ENCODE measurements at regions not wholly inside any gene's neighbourhood (a gene's known extent, or its start where the extent isn't known, plus 50 kb on each side); places are given as distances from the start of the nearest gene placed in this dataset.

DNA sequence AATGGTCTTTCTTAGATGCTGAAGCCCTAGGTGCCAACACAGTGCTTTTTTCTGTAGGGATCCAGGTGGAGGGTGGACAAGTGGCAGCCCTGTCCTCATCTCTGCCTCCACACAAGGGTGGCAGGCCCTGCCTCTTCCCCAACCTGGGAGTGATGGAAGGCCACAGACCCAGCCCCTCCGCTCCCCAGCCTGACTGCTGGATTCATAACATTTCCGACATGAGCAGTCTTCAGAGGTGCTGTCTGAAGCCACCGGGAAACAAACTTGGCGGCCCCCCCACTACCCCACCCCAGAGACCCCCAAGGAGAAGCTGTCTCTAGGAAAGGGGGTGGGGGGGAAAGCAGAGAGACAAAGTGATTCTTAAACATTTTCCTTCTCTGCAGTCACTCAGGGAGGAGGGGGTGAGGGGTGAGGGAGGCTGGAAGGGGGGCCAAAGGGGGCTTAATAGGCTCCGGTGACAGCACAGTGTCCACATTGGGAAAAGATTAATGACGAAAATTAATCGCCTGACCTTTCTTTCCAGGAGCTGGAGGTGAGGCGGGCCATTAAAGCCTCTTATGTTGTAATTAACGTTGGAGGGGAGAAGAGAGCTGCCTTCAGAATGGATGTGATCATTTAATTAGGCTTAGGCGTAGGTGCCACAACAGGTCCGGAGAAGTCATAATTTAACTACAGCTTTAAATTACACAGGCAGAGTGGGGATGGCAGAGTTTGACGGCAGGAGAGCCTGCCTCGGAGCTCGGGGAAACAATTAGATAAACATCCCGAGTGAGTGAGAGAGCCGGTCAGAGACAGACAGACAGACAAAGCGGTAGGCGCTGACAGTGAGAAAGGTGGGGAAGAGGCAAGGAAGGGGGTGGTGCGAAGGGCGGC lies 76.8 kb upstream of the FOXP4 start:
- no peak overlapping the region for H3K4me3 ChIP-seq (ENCODE audit: low read depth, low read length)
- TF ChIP-seq CTCF (IDR thresholded peaks at IDR 0.05; ENCODE audit: low read depth, low read length, missing control alignments) = no peak
- DNase-seq (ENCODE audit: low read depth) = no peak

DNA sequence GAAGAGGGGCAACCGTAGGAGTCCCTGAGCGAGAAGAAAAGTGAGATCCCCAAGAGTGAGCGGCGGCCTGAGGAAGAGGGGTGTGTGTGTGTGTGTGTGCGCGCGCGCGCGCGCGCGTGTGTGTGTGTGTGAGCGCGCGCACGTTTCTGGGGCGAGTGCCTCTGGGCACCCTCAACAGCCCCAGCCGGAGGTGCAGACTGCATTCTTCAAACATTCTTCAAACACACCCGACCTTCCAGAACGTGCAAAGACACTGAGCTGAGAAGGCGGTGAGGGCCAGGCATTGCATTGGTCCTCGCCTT lies 76.2 kb upstream of the FOXP4 start:
- TF ChIP-seq CTCF (IDR thresholded peaks at IDR 0.05; ENCODE audit: low read depth, low read length, missing control alignments) = no peak
- H3K4me3 ChIP-seq (ENCODE audit: low read depth, low read length) = no peak overlapping the region
- DNase-seq (ENCODE audit: low read depth) = no peak

- no peak for DNase-seq (ENCODE audit: low read depth)
- no peak for TF ChIP-seq CTCF (IDR thresholded peaks at IDR 0.05; ENCODE audit: low read depth, low read length, missing control alignments)
- H3K4me3 ChIP-seq (ENCODE audit: low read depth, low read length) = no peak overlapping the region
Measured at GRCh38 chr6:41470331-41471063, 75.7 kb upstream of the FOXP4 start.

DNA sequence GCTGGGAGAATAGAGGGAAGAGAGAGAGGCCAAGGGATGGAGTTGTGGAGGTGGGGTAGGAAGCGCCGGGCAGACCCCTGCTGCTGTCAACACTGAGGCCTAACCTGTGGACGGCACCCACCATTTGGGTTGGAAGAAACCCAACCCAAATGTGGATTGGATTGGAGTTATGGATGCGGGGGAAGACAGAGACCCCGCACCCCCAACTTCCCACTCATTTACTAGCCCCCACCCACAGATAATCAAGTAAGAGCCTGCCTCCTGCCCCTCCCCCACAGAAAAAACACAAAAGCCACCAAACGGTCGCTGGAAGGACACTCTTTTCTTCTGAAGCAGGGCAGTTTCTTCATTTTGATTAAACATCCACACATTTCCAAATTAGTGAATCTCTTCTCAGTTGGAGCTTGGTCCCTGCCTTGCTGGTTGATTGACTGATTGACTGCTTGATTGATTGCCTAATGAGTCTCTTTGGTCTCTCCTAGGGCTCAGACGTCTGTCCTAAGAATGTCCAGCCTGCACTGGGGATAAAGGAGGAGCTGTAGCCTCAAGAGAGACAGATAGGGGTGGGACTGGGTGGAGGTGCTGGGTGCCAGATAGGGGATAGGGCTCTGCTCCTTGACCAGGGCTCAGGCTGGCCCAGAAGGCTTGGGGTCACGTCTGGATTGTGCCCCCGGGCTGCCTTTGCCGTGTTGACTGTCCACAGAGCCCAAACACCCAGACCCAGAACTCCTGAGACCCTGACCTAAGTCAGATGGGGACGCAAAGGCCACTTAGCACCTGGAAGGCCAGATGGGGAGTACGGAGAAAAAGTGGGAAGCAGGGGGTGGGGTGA lies 74.9 kb upstream of the FOXP4 start:
- no peak for TF ChIP-seq CTCF (IDR thresholded peaks at IDR 0.05; ENCODE audit: low read depth, low read length, missing control alignments)
- no peak for DNase-seq (ENCODE audit: low read depth)
- no peak overlapping the region for H3K4me3 ChIP-seq (ENCODE audit: low read depth, low read length)

GRCh38 chr6:41474213-41474933 lies 71.8 kb upstream of the FOXP4 start:
- DNase-seq (ENCODE audit: low read depth) = no peak
- no peak overlapping the region for H3K4me3 ChIP-seq (ENCODE audit: low read depth, low read length)
- no peak for TF ChIP-seq CTCF (IDR thresholded peaks at IDR 0.05; ENCODE audit: low read depth, low read length, missing control alignments)

GRCh38 chr6:41475164-41475563 lies 71.0 kb upstream of the FOXP4 start:
- no peak for DNase-seq (ENCODE audit: low read depth)
- no peak overlapping the region for H3K4me3 ChIP-seq (ENCODE audit: low read depth, low read length)
- TF ChIP-seq CTCF (IDR thresholded peaks at IDR 0.05; ENCODE audit: low read depth, low read length, missing control alignments) = no peak

All from GM12864 (cell line).